Small intestine (tissue), 7 donors: ENCODE measurements at regions not wholly inside any gene's neighbourhood (a gene's known extent, or its start where the extent isn't known, plus 50 kb on each side); places are given as distances from the start of the nearest gene placed in this dataset.
"Not testable (repeated sequence)": the region's sequence is repeated elsewhere in the genome, so short reads cannot be mapped to it uniquely, and the experiment has no call there.

Experiments
- DNase-seq, 2 donors: peaks; one replicate each; pipeline versions ENCODE4 v3.0.0 to v3.0.0-alpha.2; 2013
- FAIRE-seq: peaks from 2 replicates; lab custom pipeline; 2012; peaks lifted over from hg19 to GRCh38; lab: Jason Lieb, UNC
- H3K27ac ChIP-seq, 3 donors: one replicate each; pipeline ENCODE4 v1.5.1; 2013; ENCODE audit warnings: low read length in 2 of 3, mild to moderate bottlenecking in 2 of 3, control low read depth in 1 of 3, inconsistent platforms in 1 of 3, low read depth in 1 of 3, moderate library complexity in 1 of 3
- H3K27me3 ChIP-seq, 3 donors: one replicate each; pipeline ENCODE4 v1.6.1; 2013; ENCODE audit warnings: low read length in 3 of 3, inconsistent platforms in 1 of 3; ENCODE audit not compliant: control insufficient read depth in 3 of 3, insufficient read depth in 3 of 3
- H3K36me3 ChIP-seq, 3 donors: one replicate each; pipeline ENCODE4 v1.6.1; 2013; ENCODE audit warnings: low read length in 3 of 3, inconsistent platforms in 1 of 3, low read depth in 1 of 3, mild to moderate bottlenecking in 1 of 3, moderate library complexity in 1 of 3; ENCODE audit not compliant: control insufficient read depth in 3 of 3, insufficient read depth in 2 of 3
- H3K4me1 ChIP-seq, 3 donors: one replicate each; pipeline ENCODE4 v1.6.1; 2013; ENCODE audit warnings: low read length in 2 of 3, inconsistent platforms in 1 of 3, low read depth in 1 of 3, mild to moderate bottlenecking in 1 of 3, moderate library complexity in 1 of 3; ENCODE audit not compliant: control insufficient read depth in 3 of 3, insufficient read depth in 2 of 3
- H3K4me3 ChIP-seq, 3 donors: one replicate each; pipeline ENCODE4 v1.5.1; 2013; ENCODE audit warnings: low read length in 3 of 3, control low read depth in 1 of 3, inconsistent platforms in 1 of 3, low read depth in 1 of 3, mild to moderate bottlenecking in 1 of 3, moderate library complexity in 1 of 3
- H3K9me3 ChIP-seq, 2 donors: one replicate each; pipeline ENCODE4 v1.6.1; 2013; ENCODE audit warnings: low read depth in 1 of 2, low read length in 1 of 2; ENCODE audit not compliant: control insufficient read depth in 2 of 2, insufficient read depth in 1 of 2
- WGBS, 3 donors: extraction: QIAGEN DNeasy Blood & Tissue Kit; methylation state at CpG; one replicate each; pipeline ENCODE4 v1.1.7; 2013; 5-methylcytosine and 5-hydroxymethylcytosine counted together
- donor health status: healthy with polysubstance abuse.
- donor health status: control.
- donor health status: control.
- donor health status: Bipolar disorder and iron deficiency.
- donor health status: healthy.

DNA sequence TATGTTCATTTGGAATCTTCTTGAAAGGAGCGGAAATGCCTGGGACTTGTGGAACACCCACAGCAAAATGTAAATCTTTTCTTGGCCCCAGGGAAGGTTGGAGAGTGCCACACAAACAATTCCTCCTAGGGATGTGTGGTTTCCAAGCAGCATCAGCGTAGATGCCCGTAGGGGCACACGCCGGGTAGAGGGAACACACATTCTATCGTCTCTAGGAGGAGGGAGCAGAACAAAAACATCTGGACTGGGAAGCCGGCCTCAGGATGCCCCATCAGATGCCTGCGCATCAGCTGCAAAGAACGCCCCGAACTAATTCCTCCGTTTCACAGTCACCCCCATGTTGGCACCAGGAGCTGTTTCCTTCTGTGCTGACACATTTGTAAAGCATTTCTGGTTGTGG is 357.9 kb upstream of the ZFHX3 start:
- Histone ChIP-seq H3K27me3 (no peaks in the 10 kb centered on the region), H3K27ac (no peak overlapping the region), H3K9me3 (no peaks in the 10 kb centered on the region), H3K4me3 (no peak overlapping the region), H3K36me3 (no peaks in the 10 kb centered on the region), H3K4me1 (peaks cover 0 to 8% (median 0%) of the 10 kb centered on the region in 3 donors)
- no peak for DNase-seq
- no peak for FAIRE-seq
- 89 to 91% (median 90%) methylated on average over 11 of the region's 11 CpGs for WGBS, 3 donors

DNA sequence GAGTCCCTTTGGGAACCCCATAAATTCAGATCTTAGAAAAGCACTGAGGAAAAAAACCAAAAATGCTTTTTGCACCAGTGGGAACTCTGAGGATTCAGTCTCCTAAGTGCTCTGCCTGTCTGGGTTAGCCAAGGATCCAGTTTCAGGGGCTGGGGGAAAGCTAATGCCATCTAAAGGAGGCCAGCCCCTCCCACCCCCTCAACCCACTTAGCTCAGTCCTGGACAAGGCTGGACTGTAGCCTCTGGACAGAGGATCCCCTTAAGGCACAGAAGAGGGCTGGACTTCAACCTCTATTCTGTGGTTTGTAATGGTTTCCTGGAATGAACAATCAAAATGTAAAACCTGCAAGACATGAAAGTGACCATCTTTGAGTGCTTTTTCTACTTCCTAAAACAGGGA is 356.1 kb upstream of the ZFHX3 start:
- no peaks in the 10 kb centered on the region for H3K9me3 ChIP-seq
- no peaks in the 10 kb centered on the region for H3K36me3 ChIP-seq
- no peak overlapping the region for H3K27ac ChIP-seq
- FAIRE-seq = no peak
- no peak overlapping the region for H3K4me3 ChIP-seq
- no peaks in the 10 kb centered on the region for H3K27me3 ChIP-seq
- peaks cover 0 to 8% (median 0%) of the 10 kb centered on the region in 3 donors for H3K4me1 ChIP-seq
- DNase-seq = peak in 1 of 2 donors; percentile 27

DNA sequence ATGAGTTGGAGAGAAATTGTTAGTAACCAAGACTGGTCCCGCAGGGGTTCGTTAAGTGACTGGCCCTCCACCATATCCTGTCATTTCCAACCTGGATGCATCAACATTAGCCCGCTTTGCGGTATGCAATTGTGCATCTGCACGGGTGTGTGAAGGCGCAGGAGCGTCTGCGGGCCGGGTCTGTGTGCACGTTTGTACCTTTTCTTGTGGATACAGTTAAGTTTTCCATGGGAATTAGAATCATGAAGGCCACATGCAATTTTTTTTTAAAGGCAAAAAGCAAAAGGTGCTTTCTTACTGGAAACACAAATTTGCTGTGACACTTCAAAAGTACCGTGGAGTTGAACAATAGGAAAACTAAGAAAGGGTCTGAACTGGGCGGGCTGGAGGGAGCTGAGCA is 355.4 kb upstream of the ZFHX3 start:
- 92 to 94% (median 93%) methylated on average over 12 of the region's 12 CpGs for WGBS, 3 donors
- no peaks in the 10 kb centered on the region for H3K27me3 ChIP-seq
- no peaks in the 10 kb centered on the region for H3K9me3 ChIP-seq
- no peak for DNase-seq
- no peak overlapping the region for H3K27ac ChIP-seq
- no peaks in the 10 kb centered on the region for H3K36me3 ChIP-seq
- H3K4me1 ChIP-seq = peaks cover 0 to 8% (median 0%) of the 10 kb centered on the region in 3 donors
- FAIRE-seq = no peak
- no peak overlapping the region for H3K4me3 ChIP-seq

DNA sequence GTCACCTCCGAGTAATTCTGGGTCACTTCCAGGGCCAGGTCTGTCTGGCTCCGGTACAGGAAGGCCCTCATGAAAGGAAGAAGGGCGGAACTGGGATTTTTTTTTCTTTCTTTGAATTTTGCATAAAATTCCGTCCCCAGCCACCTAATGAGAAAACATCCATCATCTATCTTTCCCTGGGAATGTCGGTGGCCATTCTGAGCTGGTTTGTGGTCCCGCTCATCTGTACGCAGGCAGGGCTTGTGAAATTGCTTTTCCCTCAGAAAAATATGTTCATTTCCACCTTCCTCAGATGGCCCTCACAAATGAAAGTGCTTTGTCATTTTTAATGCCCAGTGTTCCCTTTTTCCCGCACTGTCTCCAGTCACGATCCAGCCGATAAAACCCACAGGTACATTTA is 353.0 kb upstream of the ZFHX3 start:
- FAIRE-seq (no peak), DNase-seq (no peak)
- Histone ChIP-seq H3K36me3 (no peaks in the 10 kb centered on the region), H3K27ac (no peak overlapping the region), H3K27me3 (no peaks in the 10 kb centered on the region), H3K9me3 (no peaks in the 10 kb centered on the region), H3K4me1 (peaks cover 0 to 3% (median 0%) of the 10 kb centered on the region in 3 donors), H3K4me3 (no peak overlapping the region)
- 86 to 92% (median 88%) methylated on average over 10 of the region's 10 CpGs for WGBS, 3 donors

DNA sequence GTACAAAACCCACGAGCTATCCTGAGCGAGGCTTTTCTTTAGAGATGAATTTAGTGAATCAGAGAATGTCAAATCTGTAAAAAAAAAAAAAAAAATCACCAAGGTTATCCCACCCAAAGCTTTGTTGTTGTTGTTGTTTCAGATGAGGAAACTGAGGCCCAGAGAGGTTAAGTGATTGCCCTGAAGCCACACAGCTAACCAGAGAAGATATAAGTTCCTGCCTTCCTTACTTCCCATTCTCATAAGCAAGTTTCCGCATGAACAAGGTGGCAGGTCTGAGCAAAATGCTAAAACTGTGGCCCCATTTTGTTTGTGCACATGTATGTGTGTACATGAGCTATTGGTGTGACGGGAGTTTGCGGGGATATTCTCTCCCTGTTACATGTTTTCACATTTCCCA is 352.1 kb upstream of the ZFHX3 start:
- H3K9me3 ChIP-seq = no peaks in the 10 kb centered on the region
- H3K36me3 ChIP-seq = no peaks in the 10 kb centered on the region
- DNase-seq = no peak
- WGBS, 3 donors = 90 to 97% (median 93%) methylated on average over 5 of the region's 5 CpGs
- no peaks in the 10 kb centered on the region for H3K27me3 ChIP-seq
- FAIRE-seq = no peak
- no peak overlapping the region for H3K27ac ChIP-seq
- H3K4me3 ChIP-seq = no peak overlapping the region
- no peaks in the 10 kb centered on the region for H3K4me1 ChIP-seq

DNA sequence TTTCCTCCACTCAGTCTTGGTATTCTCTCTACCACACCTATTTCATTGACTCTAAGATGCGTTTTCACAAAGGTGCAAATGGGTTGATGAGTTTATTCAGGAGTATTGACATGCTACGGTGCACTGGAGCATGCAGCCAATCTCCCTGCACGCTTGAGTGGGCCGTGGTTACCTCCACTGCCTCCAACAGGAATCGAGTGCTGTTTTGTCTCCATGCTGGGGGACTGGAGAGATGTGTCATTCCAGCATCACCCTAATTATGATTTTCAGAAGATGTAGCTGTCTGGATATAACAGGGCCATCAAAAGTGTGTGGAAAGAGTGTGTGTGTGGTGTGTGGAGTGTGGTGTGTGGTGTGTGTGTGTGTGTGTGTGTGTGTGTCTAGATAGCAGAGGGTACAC is 351.6 kb upstream of the ZFHX3 start:
- H3K4me1 ChIP-seq = no peaks in the 10 kb centered on the region
- no peak for FAIRE-seq
- H3K27me3 ChIP-seq = no peaks in the 10 kb centered on the region
- no peaks in the 10 kb centered on the region for H3K9me3 ChIP-seq
- no peak for DNase-seq
- no peak overlapping the region for H3K4me3 ChIP-seq
- WGBS, 3 donors = 81 to 88% (median 87%) methylated on average over 5 of the region's 5 CpGs
- H3K27ac ChIP-seq = no peak overlapping the region
- H3K36me3 ChIP-seq = no peaks in the 10 kb centered on the region

DNA sequence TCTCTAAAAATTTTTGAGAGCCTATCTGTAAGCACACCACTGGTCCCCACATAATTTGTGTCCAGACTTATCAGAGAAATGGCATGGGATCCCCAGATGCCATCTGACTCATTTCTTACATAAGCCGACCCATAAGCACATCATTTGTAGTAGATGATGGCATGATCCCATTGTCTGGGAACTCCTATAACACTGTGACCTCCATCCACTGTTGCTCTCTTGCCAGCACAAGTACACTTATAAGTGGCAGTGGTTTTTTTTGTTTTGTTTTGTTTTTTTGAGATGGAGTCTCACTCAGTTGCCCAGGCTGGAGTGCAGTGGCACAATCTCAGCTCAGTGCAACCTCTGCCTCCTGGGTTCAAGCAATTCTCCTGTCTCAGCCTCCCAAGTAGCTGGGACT is 350.7 kb upstream of the ZFHX3 start:
- 89 to 92% (median 90%) methylated on average over 1 of the region's 1 CpG for WGBS, 3 donors
- H3K27me3 ChIP-seq, H3K9me3 ChIP-seq, H3K4me1 ChIP-seq, H3K36me3 ChIP-seq, FAIRE-seq, H3K4me3 ChIP-seq, H3K27ac ChIP-seq, DNase-seq: not testable (repeated sequence)

DNA sequence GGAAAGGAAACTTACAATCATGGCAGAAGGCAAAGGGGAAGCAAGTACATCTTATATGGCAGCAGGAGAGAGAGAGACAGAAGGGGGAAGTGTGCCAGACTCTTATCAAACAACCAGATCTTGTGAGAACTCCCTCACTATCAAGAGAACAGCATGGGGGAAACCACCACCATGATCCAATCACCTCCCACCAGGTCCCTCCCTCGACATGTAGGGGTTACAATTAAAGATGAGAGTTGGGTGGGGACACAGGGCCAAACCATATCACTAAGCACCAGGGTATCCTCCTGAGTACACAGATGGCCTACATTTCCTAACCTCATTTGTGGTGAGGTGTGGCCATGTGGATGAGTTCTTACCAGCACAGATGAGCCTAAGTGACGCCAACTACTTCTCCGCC is 348.6 kb upstream of the ZFHX3 start:
- no peaks in the 10 kb centered on the region for H3K4me1 ChIP-seq
- no peaks in the 10 kb centered on the region for H3K9me3 ChIP-seq
- no peak overlapping the region for H3K4me3 ChIP-seq
- FAIRE-seq = no peak
- H3K36me3 ChIP-seq = no peaks in the 10 kb centered on the region
- 73 to 82% (median 74%) methylated on average over 3 of the region's 3 CpGs for WGBS, 3 donors
- no peak for DNase-seq
- no peak overlapping the region for H3K27ac ChIP-seq
- no peaks in the 10 kb centered on the region for H3K27me3 ChIP-seq

DNA sequence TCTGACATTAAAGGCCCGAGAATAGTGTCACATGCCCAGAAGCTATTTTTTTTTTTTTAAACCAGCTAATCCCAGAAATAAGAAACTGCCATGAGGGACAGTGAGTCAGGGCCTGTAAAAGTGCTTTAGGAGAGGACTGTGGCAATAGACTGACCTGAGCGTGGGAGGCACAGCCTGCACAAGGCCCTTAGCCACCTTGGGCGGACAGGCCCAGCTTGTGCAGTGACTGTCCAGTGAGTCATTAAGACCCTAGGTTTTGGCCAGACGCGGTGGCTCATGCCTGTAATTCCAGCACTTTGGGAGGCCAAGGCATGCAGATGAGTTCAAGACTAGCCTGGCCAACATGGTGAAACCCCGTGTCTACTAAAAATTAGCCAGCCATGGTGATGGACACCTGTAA is 343.0 kb upstream of the ZFHX3 start:
- Histone ChIP-seq H3K27me3 (no peaks in the 10 kb centered on the region), H3K9me3 (no peaks in the 10 kb centered on the region), H3K36me3 (no peaks in the 10 kb centered on the region), H3K4me3 (no peak overlapping the region), H3K4me1 (no peaks in the 10 kb centered on the region), H3K27ac (no peak overlapping the region)
- FAIRE-seq (no peak), DNase-seq (no peak)
- WGBS, 3 donors = 89 to 93% (median 92%) methylated on average over 6 of the region's 6 CpGs
